ENCODE measurements at regions not wholly inside any gene's neighbourhood (a gene's known extent, or its start where the extent isn't known, plus 50 kb on each side); places are given as distances from the start of the nearest gene placed in this dataset.

GRCh38 chr5:72688916-72689315 lies 127.5 kb upstream of the TNPO1 start:
- Histone ChIP-seq H3K36me3 (no peaks in the 10 kb centered on the region), H3K4me3 (no peak overlapping the region), H3K9me3 (no peaks in the 10 kb centered on the region), H3K4me1 (no peaks in the 10 kb centered on the region), H3K27ac (no peak overlapping the region), H3K27me3 (no peaks in the 10 kb centered on the region)
- TF ChIP-seq POLR2A (IDR thresholded peaks at IDR 0.05) (no peak), EP300 (IDR thresholded peaks at IDR 0.05) (no peak), POLR2AphosphoS5 (IDR thresholded peaks at IDR 0.05) (no peak)
- TF ChIP-seq, protein P1, sequence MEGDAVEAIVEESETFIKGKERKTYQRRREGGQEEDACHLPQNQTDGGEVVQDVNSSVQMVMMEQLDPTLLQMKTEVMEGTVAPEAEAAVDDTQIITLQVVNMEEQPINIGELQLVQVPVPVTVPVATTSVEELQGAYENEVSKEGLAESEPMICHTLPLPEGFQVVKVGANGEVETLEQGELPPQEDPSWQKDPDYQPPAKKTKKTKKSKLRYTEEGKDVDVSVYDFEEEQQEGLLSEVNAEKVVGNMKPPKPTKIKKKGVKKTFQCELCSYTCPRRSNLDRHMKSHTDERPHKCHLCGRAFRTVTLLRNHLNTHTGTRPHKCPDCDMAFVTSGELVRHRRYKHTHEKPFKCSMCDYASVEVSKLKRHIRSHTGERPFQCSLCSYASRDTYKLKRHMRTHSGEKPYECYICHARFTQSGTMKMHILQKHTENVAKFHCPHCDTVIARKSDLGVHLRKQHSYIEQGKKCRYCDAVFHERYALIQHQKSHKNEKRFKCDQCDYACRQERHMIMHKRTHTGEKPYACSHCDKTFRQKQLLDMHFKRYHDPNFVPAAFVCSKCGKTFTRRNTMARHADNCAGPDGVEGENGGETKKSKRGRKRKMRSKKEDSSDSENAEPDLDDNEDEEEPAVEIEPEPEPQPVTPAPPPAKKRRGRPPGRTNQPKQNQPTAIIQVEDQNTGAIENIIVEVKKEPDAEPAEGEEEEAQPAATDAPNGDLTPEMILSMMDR (IDR thresholded peaks at IDR 0.05) = no peak
- no peak for DNase-seq
- WGBS, 5 donors = 89 to 94% (median 91%) methylated on average over 3 of the region's 3 CpGs
- intact Hi-C loops (cut with DNase I; ENCODE audit: low total_unique reads) = no loop called here

GRCh38 chr5:72687288-72687687 lies 129.2 kb upstream of the TNPO1 start:
- intact Hi-C loops (cut with DNase I; ENCODE audit: low total_unique reads) = no loop called here
- H3K36me3 ChIP-seq = no peaks in the 10 kb centered on the region
- peak in 1 of 2 donors; percentile 10 for DNase-seq
- H3K4me1 ChIP-seq = no peaks in the 10 kb centered on the region
- 21 to 75% (median 64%) methylated on average over 1 of the region's 1 CpG for WGBS, 5 donors
- no peak overlapping the region for H3K4me3 ChIP-seq
- H3K27me3 ChIP-seq = no peaks in the 10 kb centered on the region
- H3K9me3 ChIP-seq = peaks cover 0 to 7% (median 6%) of the 10 kb centered on the region in 4 donors
- TF ChIP-seq EP300 (IDR thresholded peaks at IDR 0.05) (no peak), POLR2AphosphoS5 (IDR thresholded peaks at IDR 0.05) (no peak), POLR2A (IDR thresholded peaks at IDR 0.05) (no peak)
- TF ChIP-seq, protein P1 (IDR thresholded peaks at IDR 0.05) = no peak
- H3K27ac ChIP-seq = no peak overlapping the region

GRCh38 chr5:72682561-72682960 lies 133.9 kb upstream of the TNPO1 start:
- peaks cover 0 to 12% (median 0%) of the 10 kb centered on the region in 3 donors for H3K27me3 ChIP-seq
- H3K4me3 ChIP-seq = no peak overlapping the region
- H3K4me1 ChIP-seq = no peaks in the 10 kb centered on the region
- DNase-seq = no peak
- peaks cover 0 to 11% (median 7%) of the 10 kb centered on the region in 4 donors for H3K9me3 ChIP-seq
- H3K36me3 ChIP-seq = no peaks in the 10 kb centered on the region
- no peak overlapping the region for H3K27ac ChIP-seq
- TF ChIP-seq EP300 (IDR thresholded peaks at IDR 0.05) = no peak
- TF ChIP-seq POLR2AphosphoS5 (IDR thresholded peaks at IDR 0.05) = no peak
- no peak for TF ChIP-seq POLR2A (IDR thresholded peaks at IDR 0.05)
- TF ChIP-seq, protein P1 (IDR thresholded peaks at IDR 0.05) = no peak
- WGBS, 5 donors = 80 to 94% (median 91%) methylated on average over 2 of the region's 2 CpGs
- intact Hi-C loops (cut with DNase I; ENCODE audit: low total_unique reads) = no loop called here

- TF ChIP-seq POLR2A (IDR thresholded peaks at IDR 0.05) (no peak), EP300 (IDR thresholded peaks at IDR 0.05) (no peak), POLR2AphosphoS5 (IDR thresholded peaks at IDR 0.05) (no peak)
- TF ChIP-seq, protein P1 (IDR thresholded peaks at IDR 0.05) = no peak
- intact Hi-C loops (cut with DNase I; ENCODE audit: low total_unique reads) = no loop called here
- WGBS, 5 donors = 72 to 79% (median 75%) methylated on average over 3 of the region's 3 CpGs
- Histone ChIP-seq H3K9me3 (peaks cover 0 to 11% (median 7%) of the 10 kb centered on the region in 4 donors), H3K4me3 (no peak overlapping the region), H3K27ac (no peak overlapping the region), H3K36me3 (no peaks in the 10 kb centered on the region), H3K27me3 (peaks cover 0 to 12% (median 0%) of the 10 kb centered on the region in 3 donors), H3K4me1 (no peaks in the 10 kb centered on the region)
- no peak for DNase-seq
These were observed 134.7 kb upstream of the TNPO1 start for GRCh38 chr5:72681781-72682180.
